Bronchial epithelial cell (primary cell): ENCODE measurements at regions not wholly inside any gene's neighbourhood (a gene's known extent, or its start where the extent isn't known, plus 50 kb on each side); places are given as distances from the start of the nearest gene placed in this dataset.

ENCODE experiments used
- DNase-seq: peaks from one replicate; pipeline ENCODE4 v3.0.0-alpha.2; 2010; ENCODE audit warnings: low read depth
- FAIRE-seq: peaks from 2 replicates; lab custom pipeline; 2011; peaks lifted over from hg19 to GRCh38; lab: Jason Lieb, UNC
- H3K27me3 ChIP-seq: 2 replicates; pipeline ENCODE4 v1.5.1; 2011; ENCODE audit warnings: low read length; ENCODE audit not compliant: control insufficient read depth, insufficient read depth
- H3K36me3 ChIP-seq: 2 replicates; pipeline ENCODE4 v1.5.1; 2011; ENCODE audit warnings: low read length; ENCODE audit not compliant: control insufficient read depth, insufficient read depth
- H3K4me3 ChIP-seq: 2 replicates; pipeline ENCODE4 v1.5.1; 2011; ENCODE audit warnings: mild to moderate bottlenecking, low read depth, low read length, control low read depth
- CTCF ChIP-seq: IDR thresholded peaks from 2 replicates; pipeline ENCODE4 v1.5.1; 2011; ENCODE audit warnings: mild to moderate bottlenecking, moderate library complexity, low read length, control low read depth, inconsistent platforms; ENCODE audit not compliant: insufficient read depth, severe bottlenecking

GRCh38 chr2:19846567-19846966, 55.2 kb downstream of the TTC32 start:
- FAIRE-seq = no peak
- DNase-seq = no peak
- TF ChIP-seq CTCF = no peak

GRCh38 chr2:19846030-19846429, 55.8 kb downstream of the TTC32 start:
- no peak overlapping the region for H3K4me3 ChIP-seq
- FAIRE-seq = peak; percentile 86
- H3K27me3 ChIP-seq = no peaks in the 10 kb centered on the region
- H3K36me3 ChIP-seq = no peaks in the 10 kb centered on the region
- no peak for TF ChIP-seq CTCF
- peak; percentile 48 for DNase-seq

More at GRCh38 chr2:19846567-19846966, 55.2 kb downstream of the TTC32 start:
- Histone ChIP-seq H3K27me3 (no peaks in the 10 kb centered on the region), H3K36me3 (no peaks in the 10 kb centered on the region), H3K4me3 (no peak overlapping the region)

GRCh38 chr2:19845323-19845920, 56.4 kb downstream of the TTC32 start:
- Histone ChIP-seq H3K4me3 (no peak overlapping the region), H3K36me3 (no peaks in the 10 kb centered on the region), H3K27me3 (no peaks in the 10 kb centered on the region)
- no peak for FAIRE-seq
- no peak for DNase-seq
- TF ChIP-seq CTCF = no peak

- Histone ChIP-seq H3K4me3 (no peak overlapping the region), H3K27me3 (no peaks in the 10 kb centered on the region), H3K36me3 (no peaks in the 10 kb centered on the region)
- no peak for TF ChIP-seq CTCF
- no peak for FAIRE-seq
- DNase-seq = no peak
These were observed 57.0 kb downstream of the TTC32 start for GRCh38 chr2:19844750-19845149.

- no peaks in the 10 kb centered on the region for H3K36me3 ChIP-seq
- H3K4me3 ChIP-seq = no peak overlapping the region
- FAIRE-seq (no peak), DNase-seq (no peak)
- TF ChIP-seq CTCF = no peak
- H3K27me3 ChIP-seq = no peaks in the 10 kb centered on the region
These were observed 57.7 kb downstream of the TTC32 start for GRCh38 chr2:19843992-19844515.
